Calu3 (cell line): ENCODE measurements at regions not wholly inside any gene's neighbourhood (a gene's known extent, or its start where the extent isn't known, plus 50 kb on each side); places are given as distances from the start of the nearest gene placed in this dataset.

ENCODE experiments used
- BruUV-seq: library from RNA; stranded (reverse); fragments of 400-500 nt; replicated peaks from 2 replicates; lab custom pipeline; 2021; lab: Mats Ljungman, UMichigan
- CTCF ChIA-PET: fragments of 300-600 bp; sonication (Branson Sonifier 250); formaldehyde crosslinking; loops from one replicate; lab custom pipeline; 2022; ENCODE audit warnings: antibody characterized with exemption; lab: Charles Lee
- DNase-seq: peaks from one replicate; pipeline ENCODE4 v3.0.0; 2022
- H3K27ac Mint-ChIP-seq: one replicate; pipeline ENCODE4 v1.8.0; 2022; ENCODE audit warnings: mixed read lengths; ENCODE audit not compliant: unreplicated experiment
- H3K27me3 Mint-ChIP-seq: one replicate; pipeline ENCODE4 v1.8.0; 2022; ENCODE audit warnings: mixed read lengths; ENCODE audit not compliant: unreplicated experiment
- H3K36me3 Mint-ChIP-seq: one replicate; pipeline ENCODE4 v1.8.0; 2022; ENCODE audit warnings: mild to moderate bottlenecking, moderate library complexity, mixed read lengths; ENCODE audit not compliant: insufficient read depth, unreplicated experiment
- H3K4me1 Mint-ChIP-seq: one replicate; pipeline ENCODE4 v1.8.0; 2022; ENCODE audit warnings: mild to moderate bottlenecking, low read depth, mixed read lengths; ENCODE audit not compliant: unreplicated experiment
- H3K4me3 Mint-ChIP-seq: one replicate; pipeline ENCODE4 v1.8.0; 2022; ENCODE audit warnings: mild to moderate bottlenecking, low read depth, moderate library complexity, mixed read lengths; ENCODE audit not compliant: unreplicated experiment
- H3K9me3 Mint-ChIP-seq: one replicate; pipeline ENCODE4 v1.8.0; 2022; ENCODE audit warnings: low read depth, mixed read lengths; ENCODE audit not compliant: unreplicated experiment
- intact Hi-C: fragments of 100-400 bp; cut with micrococcal nuclease; formaldehyde crosslinking; loops from one replicate; pipeline ENCODE4 v1.10.0; 2022; ENCODE audit not compliant: unreplicated experiment
- TF ChIP-seq, protein P1 (sequence below): fragments of 200-600 bp; IDR thresholded peaks from one replicate; pipeline ENCODE4 v1.8.0; 2022; ENCODE audit warnings: antibody characterized with exemption; ENCODE audit not compliant: unreplicated experiment

DNA sequence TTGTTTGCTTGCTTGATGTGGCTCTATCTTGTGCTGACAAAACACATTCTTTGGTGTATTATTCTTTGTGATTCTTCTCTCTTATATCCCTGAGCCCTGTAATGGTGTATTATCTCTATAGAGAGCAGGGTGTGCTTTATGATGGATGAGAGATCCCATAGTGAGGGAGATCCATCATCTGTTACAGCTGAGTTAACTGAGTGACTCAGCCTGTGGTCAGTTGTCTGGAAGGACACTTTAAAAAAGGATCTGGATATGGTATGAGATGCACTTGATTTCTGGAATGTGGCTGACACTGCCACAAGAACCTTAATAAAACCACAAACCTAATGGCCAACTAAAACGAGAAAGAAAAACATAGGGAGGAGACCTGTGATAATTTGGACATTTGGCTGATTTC, 461.4 kb upstream of the SYT1 start:
- CTCF ChIA-PET = no interaction called here
- peaks cover 9% of the 10 kb centered on the region for H3K4me1 Mint-ChIP-seq

DNA sequence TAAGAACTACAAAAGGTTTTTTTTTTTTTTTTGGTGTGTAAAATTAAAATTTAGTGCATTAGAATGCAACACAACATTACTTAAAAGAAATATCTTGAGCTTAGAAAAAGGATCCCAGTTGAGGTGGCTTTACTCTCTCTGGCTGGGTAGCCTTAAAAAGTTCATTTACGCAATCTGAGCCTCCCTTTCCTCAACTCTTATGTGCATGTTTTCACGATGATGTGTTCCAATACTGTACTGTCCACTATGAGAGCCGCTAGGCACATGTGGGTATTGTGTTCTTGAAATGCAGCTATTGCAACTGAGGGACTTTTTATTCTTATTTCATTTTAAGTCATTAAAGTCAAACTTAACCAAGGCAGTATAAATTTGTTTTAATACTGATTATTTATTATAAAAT, 460.9 kb upstream of the SYT1 start:
- no peaks in the 10 kb centered on the region for H3K9me3 Mint-ChIP-seq
- H3K27me3 Mint-ChIP-seq = no peaks in the 10 kb centered on the region
- H3K36me3 Mint-ChIP-seq = no peaks in the 10 kb centered on the region
- CTCF ChIA-PET = interaction anchor here (0.6 to 0.7 kb wide), 2 partner anchors 13 to 758 kb away, joined by 3 read pairs; no protein-coding TSS in a partner anchor
- BruUV-seq = no TSS peak
- TF ChIP-seq, protein P1, sequence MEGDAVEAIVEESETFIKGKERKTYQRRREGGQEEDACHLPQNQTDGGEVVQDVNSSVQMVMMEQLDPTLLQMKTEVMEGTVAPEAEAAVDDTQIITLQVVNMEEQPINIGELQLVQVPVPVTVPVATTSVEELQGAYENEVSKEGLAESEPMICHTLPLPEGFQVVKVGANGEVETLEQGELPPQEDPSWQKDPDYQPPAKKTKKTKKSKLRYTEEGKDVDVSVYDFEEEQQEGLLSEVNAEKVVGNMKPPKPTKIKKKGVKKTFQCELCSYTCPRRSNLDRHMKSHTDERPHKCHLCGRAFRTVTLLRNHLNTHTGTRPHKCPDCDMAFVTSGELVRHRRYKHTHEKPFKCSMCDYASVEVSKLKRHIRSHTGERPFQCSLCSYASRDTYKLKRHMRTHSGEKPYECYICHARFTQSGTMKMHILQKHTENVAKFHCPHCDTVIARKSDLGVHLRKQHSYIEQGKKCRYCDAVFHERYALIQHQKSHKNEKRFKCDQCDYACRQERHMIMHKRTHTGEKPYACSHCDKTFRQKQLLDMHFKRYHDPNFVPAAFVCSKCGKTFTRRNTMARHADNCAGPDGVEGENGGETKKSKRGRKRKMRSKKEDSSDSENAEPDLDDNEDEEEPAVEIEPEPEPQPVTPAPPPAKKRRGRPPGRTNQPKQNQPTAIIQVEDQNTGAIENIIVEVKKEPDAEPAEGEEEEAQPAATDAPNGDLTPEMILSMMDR = no peak
- DNase-seq = no peak
- no peak overlapping the region for H3K4me3 Mint-ChIP-seq
- intact Hi-C loops = no loop called here
- H3K27ac Mint-ChIP-seq = no peak overlapping the region
- H3K4me1 Mint-ChIP-seq = peaks cover 4% of the 10 kb centered on the region

More for the DNA sequence above, 461.4 kb upstream of the SYT1 start:
- H3K36me3 Mint-ChIP-seq = no peaks in the 10 kb centered on the region
- H3K27me3 Mint-ChIP-seq = no peaks in the 10 kb centered on the region
- H3K9me3 Mint-ChIP-seq = no peaks in the 10 kb centered on the region
- no TSS peak for BruUV-seq
- no peak overlapping the region for H3K27ac Mint-ChIP-seq
- TF ChIP-seq, protein P1 = no peak
- no peak for DNase-seq
- intact Hi-C loops = no loop called here
- no peak overlapping the region for H3K4me3 Mint-ChIP-seq

DNA sequence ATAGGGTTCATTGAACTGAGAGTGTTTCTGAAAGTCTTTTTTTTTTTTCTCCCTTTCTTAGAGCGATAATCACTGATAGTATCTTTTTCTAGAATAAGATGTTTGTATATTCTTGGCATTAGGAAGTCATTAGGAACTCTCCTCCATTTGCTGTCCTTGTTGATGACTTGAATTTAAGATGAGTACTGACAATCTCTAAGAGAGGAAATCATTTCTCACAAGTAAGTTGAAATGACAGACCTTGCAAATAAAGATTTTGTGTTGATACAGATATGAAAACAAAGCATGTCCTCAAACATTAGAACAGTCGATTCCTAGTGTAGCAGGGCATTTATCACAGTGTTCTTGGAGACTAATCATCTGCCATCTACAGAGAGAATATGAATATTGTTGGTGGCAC, 458.4 kb upstream of the SYT1 start:
- TF ChIP-seq, protein P1 = no peak
- Mint-ChIP-seq H3K4me1 (no peaks in the 10 kb centered on the region), H3K9me3 (no peaks in the 10 kb centered on the region), H3K36me3 (no peaks in the 10 kb centered on the region), H3K4me3 (no peak overlapping the region), H3K27me3 (no peaks in the 10 kb centered on the region), H3K27ac (no peak overlapping the region)
- intact Hi-C loops = no loop called here
- no TSS peak for BruUV-seq
- CTCF ChIA-PET = no interaction called here
- DNase-seq = no peak

DNA sequence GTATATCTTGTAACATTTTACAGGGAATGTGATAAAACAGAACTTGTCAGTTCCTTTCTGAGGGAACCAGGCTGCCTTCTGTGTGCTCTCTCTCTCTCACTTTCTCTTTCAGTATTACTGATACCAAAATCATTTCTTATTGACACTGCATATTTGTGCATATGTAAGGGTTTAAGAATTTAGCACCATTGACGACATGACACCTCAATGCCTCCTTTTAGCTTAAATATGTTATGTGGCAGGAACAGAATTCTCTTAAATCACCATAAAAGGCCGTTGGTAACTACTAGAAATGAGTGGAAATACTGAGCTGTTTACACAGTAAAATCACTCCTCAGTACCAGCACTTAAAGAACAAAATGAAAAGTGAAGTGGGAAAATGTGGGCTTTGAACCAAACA, 457.7 kb upstream of the SYT1 start:
- intact Hi-C loops = no loop called here
- Mint-ChIP-seq H3K36me3 (no peaks in the 10 kb centered on the region), H3K4me1 (no peaks in the 10 kb centered on the region), H3K27me3 (no peaks in the 10 kb centered on the region), H3K9me3 (no peaks in the 10 kb centered on the region), H3K27ac (no peak overlapping the region), H3K4me3 (no peak overlapping the region)
- DNase-seq = no peak
- no TSS peak for BruUV-seq
- CTCF ChIA-PET = interaction anchor here (0.6 kb wide), 1 partner anchor 1128 kb away, joined by 3 read pairs; no protein-coding TSS in a partner anchor
- TF ChIP-seq, protein P1 = no peak
